Activated CD4-positive, alpha-beta T cell treated with anti-CD3 and anti-CD28 coated beads, Interleukin-2, amount 50 U/mL, for 1 hour (primary cell): ENCODE measurements at regions not wholly inside any gene's neighbourhood (a gene's known extent, or its start where the extent isn't known, plus 50 kb on each side); places are given as distances from the start of the nearest gene placed in this dataset.
"Not testable (repeated sequence)": the region's sequence is repeated elsewhere in the genome, so short reads cannot be mapped to it uniquely, and the experiment has no call there.

Source experiments
- DNase-seq: peaks from one replicate; pipeline ENCODE4 v3.0.0-alpha.2; 2020

- DNase-seq = no peak
Measured at GRCh38 chr5:2113348-2114131, 230.8 kb upstream of the IRX4 start.

GRCh38 chr5:2112173-2113025, 229.7 kb upstream of the IRX4 start:
- no peak for DNase-seq

GRCh38 chr5:2111569-2112105, 228.9 kb upstream of the IRX4 start:
- DNase-seq = no peak

- DNase-seq = no peak
Measured at GRCh38 chr5:2110934-2111462, 228.3 kb upstream of the IRX4 start.

- DNase-seq = no peak
Measured at GRCh38 chr5:2110137-2110933, 227.6 kb upstream of the IRX4 start.

- no peak for DNase-seq
Measured at GRCh38 chr5:2109566-2109965, 226.8 kb upstream of the IRX4 start.

- DNase-seq = no peak
Measured at GRCh38 chr5:2106721-2107120, 224.0 kb upstream of the IRX4 start.

GRCh38 chr5:2105141-2105540, 222.4 kb upstream of the IRX4 start:
- DNase-seq = no peak

- no peak for DNase-seq
Measured at GRCh38 chr5:2103940-2104339, 221.2 kb upstream of the IRX4 start.

GRCh38 chr5:2102819-2103776, 220.4 kb upstream of the IRX4 start:
- no peak for DNase-seq

- no peak for DNase-seq
Measured at GRCh38 chr5:2101685-2102084, 219.0 kb upstream of the IRX4 start.

- no peak for DNase-seq
Measured at GRCh38 chr5:2096887-2097505, 214.3 kb upstream of the IRX4 start.

- no peak for DNase-seq
Measured at GRCh38 chr5:2095011-2095410, 212.3 kb upstream of the IRX4 start.

GRCh38 chr5:2094616-2094995, 211.9 kb upstream of the IRX4 start:
- DNase-seq = no peak

- no peak for DNase-seq
Measured at GRCh38 chr5:2093859-2094615, 211.3 kb upstream of the IRX4 start.

GRCh38 chr5:2091921-2092320, 209.2 kb upstream of the IRX4 start:
- no peak for DNase-seq

- no peak for DNase-seq
Measured at GRCh38 chr5:2087980-2088379, 205.3 kb upstream of the IRX4 start.

- no peak for DNase-seq
Measured at GRCh38 chr5:2075365-2075764, 192.6 kb upstream of the IRX4 start.

GRCh38 chr5:2071562-2071961, 188.8 kb upstream of the IRX4 start:
- no peak for DNase-seq

- not testable (repeated sequence) for DNase-seq
Measured at GRCh38 chr5:2070787-2071186, 188.1 kb upstream of the IRX4 start.
